Fibroblast of skin of scalp (primary cell): ENCODE measurements at regions not wholly inside any gene's neighbourhood (a gene's known extent, or its start where the extent isn't known, plus 50 kb on each side); places are given as distances from the start of the nearest gene placed in this dataset.
"Not testable (repeated sequence)": the region's sequence is repeated elsewhere in the genome, so short reads cannot be mapped to it uniquely, and the experiment has no call there.

Experiments
- DNase-seq: peaks from one replicate; pipeline ENCODE4 v3.0.0-alpha.2; 2013

DNA sequence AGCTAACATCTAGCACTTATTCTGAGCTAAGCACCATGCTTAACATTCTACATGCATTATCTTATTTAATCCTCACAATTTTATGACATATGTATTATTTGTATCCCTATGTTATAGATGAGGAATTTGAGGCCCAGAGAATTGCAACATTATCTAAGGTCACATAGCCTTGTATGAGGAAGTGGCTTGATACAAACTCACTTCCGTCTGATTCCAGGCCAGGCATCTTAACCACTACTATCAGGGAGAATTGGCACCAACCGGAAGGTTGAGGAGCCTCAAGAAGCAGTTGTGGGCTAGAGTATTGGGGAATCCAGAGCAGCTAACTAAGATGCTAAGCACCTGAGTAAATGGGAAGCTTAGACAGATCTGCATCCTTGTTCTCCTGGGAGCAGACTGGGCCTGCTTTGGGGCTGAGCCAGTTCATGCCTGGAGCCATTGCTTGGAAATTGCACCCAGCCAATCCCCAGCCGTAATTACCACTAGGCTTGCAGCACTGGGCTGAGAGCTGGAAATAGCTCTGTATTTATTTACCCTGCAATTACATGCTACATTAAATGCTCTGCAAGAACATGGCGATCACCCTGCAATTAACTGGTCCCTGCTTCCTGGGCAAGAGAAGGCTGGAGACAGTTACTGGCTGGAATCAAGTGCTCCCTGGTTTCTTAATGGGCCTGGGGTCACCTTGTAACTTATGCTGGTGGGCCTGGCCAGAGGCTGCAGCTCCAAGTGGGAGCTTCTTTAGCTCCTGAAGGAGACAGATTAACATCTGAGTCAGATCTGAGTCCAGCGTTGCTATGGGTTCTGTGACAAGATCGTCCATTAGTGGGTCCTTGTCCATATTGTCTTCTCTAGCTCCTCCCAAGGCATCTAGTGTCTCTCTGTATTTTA, 273.1 kb upstream of the CCL2 start:
- no peak for DNase-seq

DNA sequence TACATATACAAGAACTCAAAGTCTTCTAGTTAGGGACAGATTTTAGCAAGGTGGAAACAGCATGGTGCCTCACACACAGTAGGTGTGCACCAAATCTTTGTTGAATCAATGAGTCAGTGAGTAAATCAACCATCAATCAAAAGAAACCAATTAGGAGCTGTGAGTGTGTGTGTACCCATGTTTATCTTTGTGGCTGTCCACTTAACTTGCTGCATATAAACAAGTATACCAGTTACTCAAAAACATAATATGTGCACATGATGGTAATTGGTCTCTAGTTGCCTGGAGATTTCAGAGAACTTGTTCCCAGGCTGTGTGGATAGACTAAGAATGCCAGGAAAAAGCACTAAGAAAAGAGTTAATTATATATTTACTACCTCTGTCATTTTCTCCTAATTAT, 272.2 kb upstream of the CCL2 start:
- DNase-seq = no peak

GRCh38 chr17:33983824-33984574, 271.1 kb upstream of the CCL2 start:
- no peak for DNase-seq

- no peak for DNase-seq
Observed at GRCh38 chr17:33986088-33986487, 269.0 kb upstream of the CCL2 start.

DNA sequence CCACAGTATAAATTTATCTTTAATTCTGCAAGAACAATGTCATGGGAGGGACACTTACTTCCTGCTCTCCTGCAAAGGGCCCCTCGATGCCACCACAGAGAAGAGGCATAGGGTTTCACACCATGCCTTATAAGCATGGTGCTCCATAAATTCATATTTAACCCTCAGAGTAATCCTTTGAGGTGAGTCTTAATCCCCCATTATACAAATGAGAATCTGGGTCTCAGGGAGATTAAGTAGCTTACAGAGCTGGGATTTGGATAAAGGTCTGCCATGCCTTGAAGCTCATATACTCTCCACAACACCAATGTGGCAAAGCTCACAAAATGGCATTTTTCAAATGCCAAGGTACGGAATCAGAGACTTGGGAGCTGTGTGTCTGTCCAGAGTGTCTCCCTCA, 268.5 kb upstream of the CCL2 start:
- no peak for DNase-seq

- no peak for DNase-seq
Observed at GRCh38 chr17:33987162-33987561, 267.9 kb upstream of the CCL2 start.

- DNase-seq = no peak
Observed at GRCh38 chr17:33989361-33990148, 265.5 kb upstream of the CCL2 start.

GRCh38 chr17:33990943-33991706, 264.0 kb upstream of the CCL2 start:
- no peak for DNase-seq

DNA sequence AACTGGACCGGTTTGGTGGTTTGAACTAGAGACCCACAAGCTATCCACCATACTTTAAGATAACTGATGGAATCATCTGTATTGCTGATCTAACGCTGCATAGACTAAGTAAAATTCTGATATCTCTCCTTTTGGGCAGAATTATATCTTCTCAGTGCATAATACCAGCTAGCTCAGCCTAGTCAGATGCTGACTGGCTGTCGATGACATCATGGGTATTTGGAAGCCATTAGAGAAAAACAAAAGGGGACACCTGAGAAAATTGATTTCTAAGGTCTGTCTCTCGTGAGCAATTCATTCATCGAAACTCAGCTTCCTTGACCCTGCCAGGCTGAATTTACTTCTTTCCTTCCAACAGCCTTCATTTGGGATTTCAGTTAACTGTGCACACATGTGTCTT, 263.0 kb upstream of the CCL2 start:
- DNase-seq = no peak

GRCh38 chr17:34000639-34001038, 254.4 kb upstream of the CCL2 start:
- no peak for DNase-seq

DNA sequence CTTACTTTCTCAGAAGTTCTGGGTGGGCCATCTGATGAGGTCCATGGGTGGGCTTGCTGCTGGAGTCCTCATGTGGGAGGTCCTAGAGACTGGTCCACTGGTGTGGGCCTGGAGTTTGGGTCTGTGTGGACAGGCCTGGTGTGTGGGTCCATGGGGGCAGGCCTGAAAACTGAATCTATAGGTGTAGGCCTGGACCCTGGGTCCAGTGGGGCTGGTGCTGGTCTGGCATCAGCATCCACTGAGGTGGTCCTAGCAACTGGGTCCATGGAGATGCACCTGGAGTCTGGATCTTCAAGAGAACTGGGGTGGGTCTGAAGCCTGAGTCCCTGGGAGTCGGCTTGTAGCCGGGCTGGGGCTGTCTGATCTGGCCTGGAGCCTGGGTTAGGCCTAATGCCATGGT, 253.8 kb upstream of the CCL2 start:
- DNase-seq = no peak

DNA sequence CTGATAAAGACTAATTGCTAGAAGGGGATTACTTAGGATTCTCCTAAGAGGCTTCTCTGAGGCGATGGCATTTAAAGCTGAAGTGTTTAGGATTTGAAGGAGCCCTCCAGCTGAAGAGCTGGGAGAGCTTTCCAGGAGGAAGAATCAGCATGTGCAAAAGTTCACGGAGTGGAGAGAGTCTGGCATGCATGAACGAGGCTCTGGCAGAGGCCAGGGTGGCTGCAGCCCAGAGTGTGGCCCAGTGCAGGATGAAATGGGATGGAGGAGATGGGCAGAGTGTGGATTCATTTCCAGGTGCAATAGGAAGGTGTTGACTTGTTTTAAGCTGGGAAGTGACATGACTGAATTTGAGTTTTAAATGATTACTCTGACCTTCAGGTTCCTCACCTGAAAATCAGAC, 249.0 kb upstream of the CCL2 start:
- no peak for DNase-seq

DNA sequence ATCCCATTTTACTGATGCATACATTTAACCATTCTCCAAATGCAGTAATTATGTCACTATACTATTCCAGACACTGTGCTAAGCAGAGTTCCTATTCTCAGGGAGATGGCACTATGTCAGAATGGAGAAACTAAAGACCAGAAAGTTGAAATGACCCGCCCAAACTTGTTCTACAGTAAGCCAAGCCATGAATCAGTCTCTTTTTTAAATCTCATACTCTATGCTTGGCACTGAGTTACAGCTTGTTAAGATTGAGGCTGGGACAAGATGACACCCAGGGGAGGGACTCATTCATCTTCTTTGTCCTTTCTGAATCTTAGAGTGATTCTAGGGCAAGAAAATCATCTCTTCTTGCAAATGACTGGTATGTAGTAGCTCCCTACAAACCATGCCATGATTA, 247.0 kb upstream of the CCL2 start:
- DNase-seq = no peak

DNA sequence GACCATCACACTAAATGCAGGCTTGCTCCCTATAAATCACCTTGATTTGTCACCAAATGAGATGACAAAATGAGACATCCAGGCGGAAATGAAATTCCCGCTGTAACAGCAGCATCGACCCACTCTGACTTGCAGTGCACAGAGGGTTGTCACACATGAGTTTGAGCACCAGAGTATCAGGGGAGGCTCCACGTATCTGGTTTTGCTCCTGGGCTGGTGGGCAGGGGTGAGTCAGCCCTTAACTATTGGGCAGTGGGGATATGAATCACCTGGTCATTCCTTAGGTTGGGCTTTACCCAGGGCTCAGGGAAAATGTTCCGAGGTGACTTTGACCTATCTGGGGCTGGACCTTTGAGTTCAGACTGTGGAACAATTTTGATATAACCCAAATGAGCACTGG, 245.2 kb upstream of the CCL2 start:
- DNase-seq = no peak

- DNase-seq = no peak
Observed at GRCh38 chr17:34010534-34010933, 244.6 kb upstream of the CCL2 start.

DNA sequence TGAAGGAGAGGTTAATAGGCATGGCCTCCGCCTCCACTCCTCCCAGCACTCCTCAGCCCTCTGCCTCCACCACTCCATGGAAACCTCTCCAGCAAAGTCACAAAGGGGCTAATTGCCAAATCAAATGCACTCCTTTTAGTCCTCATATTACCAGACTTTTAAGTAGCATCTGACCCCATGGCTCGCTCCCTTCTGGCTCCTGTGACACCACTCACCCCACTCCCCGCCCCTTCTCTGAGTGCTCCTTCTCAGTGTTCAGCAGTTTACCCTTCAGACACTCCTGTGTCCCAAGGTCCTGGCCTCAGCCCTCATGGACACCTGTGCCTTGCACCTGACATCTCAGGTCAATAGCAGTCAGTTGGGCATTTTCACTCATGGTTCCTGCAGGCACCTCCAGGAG, 243.5 kb upstream of the CCL2 start:
- no peak for DNase-seq

DNA sequence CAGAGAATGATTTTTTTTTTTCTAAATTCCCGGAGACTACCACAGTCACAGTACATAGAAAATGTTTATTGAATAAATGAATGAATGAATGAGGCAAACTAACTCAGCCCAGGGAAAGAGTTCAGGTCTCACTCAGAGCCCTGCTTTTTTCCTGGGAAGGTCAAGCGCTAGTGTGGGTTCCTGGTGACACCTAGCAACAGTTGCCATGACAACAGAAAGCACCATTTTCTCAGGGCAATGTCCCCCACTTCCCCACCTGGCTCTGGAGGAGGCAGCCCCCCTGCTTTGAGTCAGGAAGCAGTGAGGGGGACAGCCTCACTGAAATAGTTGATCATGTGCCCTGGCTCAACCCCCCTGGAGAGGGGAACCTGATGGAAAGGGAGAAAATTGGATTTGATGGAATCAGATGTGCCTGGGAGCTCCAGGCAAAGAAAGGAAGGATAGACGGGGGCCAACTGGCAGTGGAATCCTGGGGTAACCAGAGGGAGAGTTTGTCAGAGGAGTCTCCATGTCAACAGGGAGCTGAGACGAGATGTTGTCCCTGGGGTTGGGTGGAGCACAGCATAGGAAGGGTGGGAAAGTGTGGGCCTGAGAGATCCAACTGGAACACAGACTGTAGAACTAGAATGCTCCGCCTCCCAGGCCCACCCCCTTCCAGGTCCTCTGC, 242.2 kb upstream of the CCL2 start:
- no peak for DNase-seq

DNA sequence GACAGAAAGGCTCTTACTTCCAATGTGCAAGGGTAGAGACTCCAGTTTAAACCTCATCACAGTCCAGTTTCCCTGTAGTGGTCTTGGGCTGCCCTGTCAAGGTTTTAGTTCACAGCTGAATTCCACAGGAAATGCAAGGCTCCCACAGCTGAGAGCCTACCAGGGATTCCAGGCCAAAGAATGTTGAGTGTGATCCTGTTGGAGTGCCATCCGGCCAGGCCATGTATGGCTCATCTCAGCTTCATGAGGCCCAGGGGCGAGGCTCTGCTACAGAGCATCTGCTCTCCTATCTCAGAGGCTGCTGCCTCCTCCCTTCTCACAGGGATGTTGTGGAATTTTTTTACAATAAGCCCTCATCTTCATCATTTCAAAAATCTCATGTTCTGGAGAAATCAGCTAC, 239.8 kb upstream of the CCL2 start:
- DNase-seq = no peak

GRCh38 chr17:34024386-34024785, 230.7 kb upstream of the CCL2 start:
- no peak for DNase-seq

- DNase-seq = no peak
Observed at GRCh38 chr17:34024806-34025551, 230.1 kb upstream of the CCL2 start.

DNA sequence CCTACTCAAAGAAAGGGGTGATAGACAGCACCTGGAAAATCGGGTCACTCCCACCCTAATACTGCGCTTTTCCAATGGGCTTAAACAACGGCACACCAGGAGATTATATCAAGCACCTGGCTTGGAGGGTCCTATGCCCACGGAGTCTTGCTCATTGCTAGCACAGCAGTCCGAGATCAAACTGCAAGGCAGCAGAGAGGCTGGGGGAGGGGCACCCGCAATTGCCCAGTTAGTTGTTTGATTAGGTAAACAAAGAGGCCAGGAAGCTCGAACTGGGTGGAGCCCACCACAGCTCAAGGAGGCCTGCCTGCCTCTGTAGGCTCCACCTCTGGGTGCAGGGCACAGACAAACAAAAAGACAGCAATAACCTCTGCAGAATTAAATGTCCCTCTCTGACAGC, 224.5 kb upstream of the CCL2 start:
- DNase-seq = not testable (repeated sequence)
